ENCODE measurements at regions not wholly inside any gene's neighbourhood (a gene's known extent, or its start where the extent isn't known, plus 50 kb on each side); places are given as distances from the start of the nearest gene placed in this dataset.

GRCh38 chr2:128380061-128380889 is 61.6 kb upstream of the HS6ST1 start:
- no peak for DNase-seq (ENCODE audit: low read depth)

DNA sequence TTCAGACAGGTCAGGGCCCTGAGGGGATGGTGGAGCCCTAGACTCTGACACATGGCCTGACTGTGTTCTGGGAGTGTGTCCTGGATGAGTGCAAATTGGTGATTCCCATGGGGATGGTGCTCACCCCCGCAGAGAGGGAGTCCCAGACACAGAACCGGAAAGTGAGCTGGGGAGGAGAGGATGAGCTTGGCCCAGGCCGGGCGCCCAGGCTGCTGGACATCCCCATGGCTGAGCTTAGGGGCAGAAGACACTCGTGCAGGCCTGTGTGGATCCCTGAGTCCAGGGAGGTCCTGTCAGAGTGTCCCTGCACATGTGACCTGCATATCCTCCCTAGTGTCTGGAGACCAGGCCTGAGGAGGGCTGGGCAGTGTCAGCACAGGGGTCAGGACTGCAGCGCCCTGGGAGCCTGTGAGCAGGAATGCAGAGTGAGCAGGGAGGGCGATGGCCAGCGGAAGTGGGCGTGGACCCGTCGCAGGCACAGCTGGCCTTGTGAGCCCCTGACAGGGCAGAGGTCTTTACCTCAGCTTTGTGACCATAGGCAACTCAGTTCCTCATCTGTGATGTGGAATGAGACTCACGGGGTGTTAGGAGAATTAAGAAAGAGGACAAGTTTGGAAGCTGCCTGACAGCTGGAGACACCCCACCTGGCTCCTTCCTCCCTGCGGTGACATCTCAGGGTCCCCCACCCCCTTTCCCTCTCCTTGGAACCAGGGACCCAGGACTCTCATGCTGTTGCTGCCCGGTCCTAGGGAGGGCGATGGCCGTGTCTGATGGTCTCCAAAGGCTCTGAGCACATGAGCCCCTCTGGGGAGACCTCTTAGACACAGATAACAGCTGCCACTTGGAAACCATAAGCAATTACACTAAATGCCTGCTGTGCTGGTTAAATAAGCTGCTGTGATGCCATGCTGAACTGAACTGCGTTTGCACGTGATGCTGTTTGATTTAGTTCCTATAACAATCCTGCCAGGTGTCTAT is 62.6 kb upstream of the HS6ST1 start:
- DNase-seq (ENCODE audit: low read depth) = no peak

- no peak for DNase-seq (ENCODE audit: low read depth)
Measured at GRCh38 chr2:128384446-128384845, 65.8 kb upstream of the HS6ST1 start.

- no peak for DNase-seq (ENCODE audit: low read depth)
Measured at GRCh38 chr2:128384956-128385355, 66.3 kb upstream of the HS6ST1 start.

DNA sequence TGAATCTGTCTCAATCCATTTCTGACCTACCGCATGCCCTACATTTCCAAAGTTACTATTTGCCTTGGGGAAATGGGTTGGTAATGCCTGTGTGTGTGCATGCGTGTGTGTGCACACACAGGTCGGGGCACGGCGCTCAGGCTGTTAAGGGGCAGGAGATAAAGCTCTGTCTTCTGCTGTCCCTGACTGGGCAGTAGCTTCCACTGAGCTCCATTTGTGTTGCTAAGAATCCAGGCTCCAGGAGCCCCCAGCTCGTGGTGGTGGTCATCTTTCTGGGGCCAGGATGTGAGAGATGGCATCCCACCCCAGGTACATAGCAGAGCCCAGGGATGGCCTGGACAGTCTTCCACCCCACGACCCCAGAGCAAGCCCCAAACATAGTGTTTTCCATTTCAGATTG is 66.7 kb upstream of the HS6ST1 start:
- no peak for DNase-seq (ENCODE audit: low read depth)

GRCh38 chr2:128386066-128386465 is 67.4 kb upstream of the HS6ST1 start:
- no peak for DNase-seq (ENCODE audit: low read depth)

DNA sequence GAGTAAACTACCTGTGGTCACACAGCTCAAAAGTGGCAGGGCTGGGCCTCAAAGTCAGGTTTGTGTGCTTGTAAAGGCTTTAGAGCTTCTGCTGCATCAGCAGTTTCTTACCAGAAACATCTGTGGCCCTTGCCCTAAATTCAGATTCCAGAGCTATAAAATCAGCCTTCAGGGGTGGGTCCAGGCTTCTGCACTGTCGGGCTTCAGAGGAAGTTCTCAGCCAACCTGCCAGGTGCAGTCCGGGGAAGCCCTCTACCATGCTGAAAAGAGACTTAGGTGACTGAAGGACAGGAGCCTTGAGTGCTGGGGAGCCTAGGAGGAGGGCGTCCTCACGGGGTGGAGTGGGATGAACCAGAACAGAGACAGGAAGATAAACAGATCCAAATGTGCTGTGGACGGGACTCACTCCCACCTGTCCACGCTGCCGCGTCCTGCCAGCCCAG is 69.9 kb upstream of the HS6ST1 start:
- no peak for DNase-seq (ENCODE audit: low read depth)

GRCh38 chr2:128389388-128390086 is 70.9 kb upstream of the HS6ST1 start:
- no peak for DNase-seq (ENCODE audit: low read depth)

GRCh38 chr2:128390256-128390990 is 71.8 kb upstream of the HS6ST1 start:
- no peak for DNase-seq (ENCODE audit: low read depth)

DNA sequence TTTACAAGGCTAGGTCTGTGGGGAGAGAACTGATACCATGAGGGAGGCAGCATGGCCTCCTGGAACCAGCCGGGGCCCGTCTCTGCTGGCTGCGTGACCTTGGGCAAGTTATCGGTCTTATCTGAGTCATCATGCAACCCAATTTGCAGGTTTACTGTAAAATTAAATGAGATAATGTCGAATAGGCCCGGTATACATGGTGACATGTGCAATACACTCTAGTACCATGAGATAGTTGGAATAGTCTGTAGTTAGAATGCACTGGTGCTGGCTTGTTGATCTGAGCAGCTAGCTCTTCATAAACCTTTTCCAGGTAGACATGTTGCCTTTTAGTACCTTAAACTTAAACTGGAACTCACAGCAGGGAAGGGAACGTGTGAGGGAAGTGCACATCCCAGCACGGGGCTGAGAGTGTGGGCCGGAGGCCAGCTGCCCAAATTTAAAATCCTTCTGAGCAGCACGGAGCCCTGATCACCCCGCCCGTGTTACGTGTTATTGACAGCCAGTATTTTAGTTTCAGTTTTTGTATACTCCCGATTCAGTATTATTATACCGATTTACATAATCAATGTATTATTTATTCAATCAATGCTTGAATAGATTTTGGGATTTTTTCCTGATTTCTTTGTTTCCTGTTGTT is 72.4 kb upstream of the HS6ST1 start:
- DNase-seq (ENCODE audit: low read depth) = no peak

GRCh38 chr2:128391679-128392078 is 73.0 kb upstream of the HS6ST1 start:
- DNase-seq (ENCODE audit: low read depth) = no peak

- no peak for DNase-seq (ENCODE audit: low read depth)
Measured at GRCh38 chr2:128392207-128392606, 73.5 kb upstream of the HS6ST1 start.

DNA sequence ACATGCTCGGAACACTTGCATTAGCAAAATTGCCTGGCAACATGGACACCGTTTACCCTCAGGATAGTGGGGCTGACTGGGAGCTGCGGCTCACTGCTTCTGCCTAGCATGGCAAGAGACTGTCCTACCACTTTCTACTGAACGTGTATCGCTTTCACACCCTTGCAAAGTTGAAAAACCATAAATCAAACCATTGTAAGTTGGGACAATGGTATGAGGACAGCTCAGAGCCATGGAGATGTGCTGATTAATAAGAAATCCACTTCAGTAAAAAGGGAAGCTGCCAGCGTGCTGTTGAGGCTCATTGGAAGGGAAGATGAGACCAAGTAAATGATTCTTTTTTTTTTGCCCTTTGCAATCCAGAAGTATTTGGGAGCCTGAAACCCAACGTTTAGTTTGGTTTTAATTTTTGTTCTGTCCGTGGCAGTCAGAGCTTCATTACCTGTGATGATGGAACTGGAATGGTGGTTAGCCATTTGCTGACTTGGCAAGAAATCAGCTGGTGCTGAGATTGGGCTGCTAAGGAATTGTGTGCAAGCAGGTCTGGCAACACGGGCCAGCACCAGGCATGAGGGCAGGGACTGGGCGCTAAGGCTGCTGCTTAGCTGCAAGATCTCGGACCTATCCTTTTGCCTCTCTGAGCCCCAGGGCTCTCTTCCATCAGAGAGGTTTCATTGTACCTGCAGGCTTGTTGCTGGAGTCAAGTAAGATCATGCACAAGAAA is 75.5 kb upstream of the HS6ST1 start:
- no peak for DNase-seq (ENCODE audit: low read depth)

DNA sequence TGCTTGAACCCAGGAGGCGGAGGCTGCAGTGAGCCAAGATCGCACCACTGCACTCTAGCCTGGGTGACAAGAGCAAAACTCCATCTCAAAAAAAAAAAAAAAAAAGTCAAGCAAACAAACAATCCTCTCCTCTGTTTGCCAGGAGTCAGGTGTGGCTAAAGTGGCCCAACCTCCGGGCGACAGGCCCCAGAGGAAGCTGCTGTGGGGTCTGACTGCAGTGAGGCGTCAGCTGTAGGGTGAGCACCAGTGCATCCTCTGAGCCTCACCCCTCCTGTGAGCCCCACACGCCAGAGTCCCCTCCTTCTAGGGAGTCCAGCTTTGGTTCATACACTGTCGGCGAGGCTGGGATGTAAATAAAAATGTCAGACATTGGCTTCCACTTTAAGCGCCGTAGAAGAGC is 76.5 kb upstream of the HS6ST1 start:
- DNase-seq (ENCODE audit: low read depth) = no peak

DNA sequence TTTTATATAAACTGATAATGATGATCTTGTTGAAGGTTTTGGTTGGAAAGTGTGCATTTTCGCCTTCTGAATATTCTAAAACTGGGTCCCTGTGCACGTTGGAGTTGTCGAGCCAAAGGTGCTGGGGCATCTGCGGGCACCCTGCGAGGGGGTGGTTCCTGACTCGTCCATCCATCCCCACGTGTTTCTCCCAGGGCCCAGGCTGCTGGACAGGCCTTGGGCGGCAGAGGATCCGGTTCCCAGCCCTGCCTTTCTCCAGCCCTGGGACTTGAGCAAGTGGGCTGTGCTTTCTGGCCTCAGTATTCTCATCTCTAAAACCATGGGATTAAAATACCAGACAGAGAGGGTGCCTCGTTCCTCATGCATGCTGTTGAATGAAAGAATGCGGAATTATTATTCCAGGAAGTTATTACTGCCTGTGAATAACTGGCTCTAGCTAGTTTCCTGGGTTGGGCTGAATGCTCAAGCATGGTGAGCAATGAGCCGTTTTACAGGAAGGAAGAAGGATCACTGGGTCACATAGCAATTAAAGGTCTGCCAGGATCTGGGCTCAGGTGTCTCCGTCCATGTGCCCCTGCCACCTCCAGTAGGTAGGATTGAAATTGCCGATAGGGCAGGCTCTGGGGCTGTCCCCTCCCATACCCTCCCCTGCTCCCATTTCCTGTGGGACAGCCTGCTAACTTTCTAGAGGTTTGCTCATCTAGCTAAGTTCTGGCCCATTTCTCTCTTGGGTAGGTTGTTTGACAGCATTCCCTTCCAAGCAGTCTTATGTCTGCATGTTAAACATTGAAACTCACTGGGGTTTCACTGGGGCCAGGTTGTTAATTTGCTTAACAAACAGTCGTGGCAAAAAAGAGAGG is 77.2 kb upstream of the HS6ST1 start:
- no peak for DNase-seq (ENCODE audit: low read depth)

DNA sequence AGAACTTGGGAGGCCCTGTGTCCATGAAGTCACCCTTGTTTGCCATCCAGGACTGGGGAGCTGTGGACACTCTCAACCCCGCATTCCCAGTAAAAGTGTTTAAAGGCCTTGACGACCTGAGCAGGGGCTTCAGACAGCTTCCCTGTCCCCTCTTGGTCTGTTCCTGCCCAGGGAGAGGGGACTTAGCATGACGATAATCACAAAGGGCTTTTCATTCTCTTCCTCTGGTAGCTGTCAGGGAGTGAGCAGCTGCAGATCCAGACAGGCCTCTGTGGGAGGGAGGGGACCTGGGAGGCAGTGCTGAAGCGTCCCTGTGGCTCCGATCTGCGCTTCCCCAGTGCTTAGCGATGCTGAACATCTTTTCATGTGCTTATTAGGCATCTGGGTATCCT is 77.8 kb upstream of the HS6ST1 start:
- DNase-seq (ENCODE audit: low read depth) = no peak

DNA sequence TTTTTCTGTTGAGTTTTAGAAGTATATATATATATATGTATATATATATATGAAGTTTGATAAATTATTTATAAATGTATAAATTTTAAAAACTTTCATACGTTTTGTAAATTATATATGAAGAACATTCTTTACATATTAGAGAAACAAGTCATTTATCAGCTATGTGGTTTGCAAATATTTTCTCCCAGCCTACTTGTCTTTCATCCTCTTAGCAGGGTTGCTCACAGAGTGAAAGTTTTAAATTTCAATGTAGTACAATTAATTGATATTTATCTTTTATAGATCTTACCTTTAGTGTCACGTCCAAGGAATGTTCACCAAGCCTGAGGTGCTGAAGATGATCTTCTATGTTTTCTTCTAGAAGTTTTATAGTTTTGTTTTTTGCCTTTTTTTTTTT is 78.3 kb upstream of the HS6ST1 start:
- DNase-seq (ENCODE audit: low read depth) = no peak

- DNase-seq (ENCODE audit: low read depth) = no peak
Measured at GRCh38 chr2:128399256-128399655, 80.6 kb upstream of the HS6ST1 start.

DNA sequence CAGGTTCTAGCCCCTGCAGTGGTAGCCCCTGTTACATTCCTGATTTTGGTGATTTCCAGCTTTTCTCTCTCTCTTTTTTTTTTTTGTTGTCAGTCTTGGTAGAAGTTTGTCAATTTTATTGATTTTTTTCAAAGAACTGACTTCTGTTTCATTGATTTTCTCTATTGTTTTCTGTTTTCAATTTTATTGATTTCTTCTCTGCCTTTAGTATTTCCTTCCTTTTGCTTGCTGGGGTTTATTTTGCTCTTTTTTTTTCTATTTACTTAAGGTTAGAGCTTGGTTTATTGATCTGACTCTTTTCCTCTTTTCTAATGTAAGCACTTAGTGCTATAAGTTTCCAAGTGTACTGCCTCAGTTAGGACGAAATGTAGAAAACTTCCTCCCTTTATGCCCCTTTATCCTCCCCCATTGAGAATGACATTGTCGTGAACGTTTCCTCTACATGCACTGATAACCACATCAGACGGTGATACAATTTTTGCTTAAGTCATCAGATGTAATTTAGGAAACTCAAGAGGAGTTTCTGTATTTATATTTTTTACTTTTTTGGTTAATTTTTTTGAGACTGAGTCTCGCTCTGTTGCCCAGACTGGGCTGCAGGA is 81.1 kb upstream of the HS6ST1 start:
- DNase-seq (ENCODE audit: low read depth) = no peak
